HCT116 (cell line): ENCODE measurements at regions not wholly inside any gene's neighbourhood (a gene's known extent, or its start where the extent isn't known, plus 50 kb on each side); places are given as distances from the start of the nearest gene placed in this dataset.

ENCODE experiments used
- ATAC-seq: fragments of 200-7000 bp; cut with Tn5 transposase; 2 replicates; pipeline ENCODE4 v1.9.1; 2020; ENCODE audit warnings: mild to moderate bottlenecking, moderate library complexity
- BruUV-seq: library from RNA; stranded (reverse); fragments of 400-500 nt; replicated peaks from 2 replicates; lab custom pipeline; 2021; lab: Mats Ljungman, UMichigan
- CTCF ChIA-PET: fragments of 300-600 bp; sonication (Branson Sonifier 250); formaldehyde crosslinking; loops from one replicate; lab custom pipeline; 2021; ENCODE audit warnings: antibody characterized with exemption; lab: Charles Lee
- POLR2A ChIA-PET: fragments of 300-600, 350-600 bp; sonication (Branson Sonifier 250); formaldehyde crosslinking; loops from one replicate; lab custom pipeline; 2021; ENCODE audit warnings: antibody characterized with exemption; lab: Charles Lee
- RAD21 ChIA-PET, 2 experiments: fragments of 300-600 bp; sonication (Branson Sonifier 250); formaldehyde crosslinking; loops; one replicate each; lab custom pipeline; 2023; ENCODE audit warnings: low total read pairs in 2 of 2; ENCODE audit not compliant: uncharacterized antibody in 2 of 2, unreplicated experiment in 2 of 2, low non-redundant PET in 1 of 2; lab: Charles Lee
- DNase-seq: peaks from one replicate; pipeline ENCODE4 v3.0.0-alpha.2; 2010; ENCODE audit warnings: low read depth, low spot score
- H2AFZ ChIP-seq: fragments of 200-600 bp; shearing (Covaris generic), sonication (generic); 2 replicates; pipeline ENCODE4 v1.6.1; 2017; ENCODE audit warnings: low read depth, mixed run types, mixed read lengths, antibody characterized with exemption, low read length; ENCODE audit not compliant: poor library complexity, severe bottlenecking
- H3K27ac ChIP-seq: 2 replicates; pipeline ENCODE4 v1.5.1; 2012; ENCODE audit warnings: low read depth, low read length
- H3K27me3 ChIP-seq: fragments of 200-600 bp; sonication (generic); 2 replicates; pipeline ENCODE4 v1.6.1; 2016; ENCODE audit warnings: mixed run types, low read length, mixed read lengths; ENCODE audit not compliant: insufficient read depth
- H3K36me3 ChIP-seq, 2 experiments: fragments of 200-500 bp in 1 of 2; fragments of 200-600 bp in 1 of 2; sonication (Bioruptor generic) in 1 of 2; sonication (generic) in 1 of 2; 2 replicates each; pipeline versions ENCODE4 v1.5.1 to v1.6.1; 2014 to 2016; ENCODE audit warnings: low read length in 2 of 2, inconsistent platforms in 1 of 2, mixed read lengths in 1 of 2, mixed run types in 1 of 2; ENCODE audit not compliant: insufficient read depth in 2 of 2, control insufficient read depth in 1 of 2
- H3K4me1 ChIP-seq, 2 experiments: fragments of 200-600 bp in 1 of 2; sonication (generic) in 1 of 2; 2 replicates each; pipeline versions ENCODE4 v1.5.1 to v1.6.1; 2012 to 2017; ENCODE audit warnings: low read length in 2 of 2, inconsistent platforms in 1 of 2, mild to moderate bottlenecking in 1 of 2, mixed read lengths in 1 of 2, mixed run types in 1 of 2, moderate library complexity in 1 of 2; ENCODE audit not compliant: insufficient read depth in 2 of 2, control insufficient read depth in 1 of 2
- H3K4me2 ChIP-seq: fragments of 200-600 bp; sonication (generic); 2 replicates; pipeline ENCODE4 v1.6.1; 2017; ENCODE audit warnings: mixed run types, low read length, mixed read lengths
- H3K4me3 ChIP-seq, 2 experiments: fragments of 200-600 bp in 1 of 2; sonication (generic) in 1 of 2; replicated peaks in 1 of 2; 2 replicates each; pipeline ENCODE4 v1.5.1; 2011 to 2016; ENCODE audit warnings: low read length in 2 of 2, control low read depth in 1 of 2, low read depth in 1 of 2, mild to moderate bottlenecking in 1 of 2, mixed read lengths in 1 of 2, mixed run types in 1 of 2
- H3K79me2 ChIP-seq: fragments of 200-600 bp; sonication (generic); 2 replicates; pipeline ENCODE4 v1.6.1; 2017; ENCODE audit warnings: mild to moderate bottlenecking, mixed run types, low read length, moderate library complexity, mixed read lengths; ENCODE audit not compliant: insufficient read depth
- H3K9ac ChIP-seq: fragments of 200-600 bp; sonication (generic); 2 replicates; pipeline ENCODE4 v1.6.1; 2016; ENCODE audit warnings: low read length, mixed read lengths
- H3K9me2 ChIP-seq: fragments of 200-600 bp; sonication (generic), shearing (Covaris generic); 2 replicates; pipeline ENCODE4 v1.6.1; 2017; ENCODE audit warnings: mixed run types, mild to moderate bottlenecking, moderate library complexity; ENCODE audit not compliant: insufficient read depth
- H3K9me3 ChIP-seq, 2 experiments: fragments of 200-500 bp in 1 of 2; fragments of 200-600 bp in 1 of 2; sonication (Bioruptor generic) in 1 of 2; sonication (generic) in 1 of 2; 2 replicates each; pipeline ENCODE4 v1.6.1; 2014 to 2017; ENCODE audit warnings: low read length in 2 of 2, mixed read lengths in 2 of 2, inconsistent platforms in 1 of 2, low read depth in 1 of 2, mild to moderate bottlenecking in 1 of 2, mixed run types in 1 of 2, moderate library complexity in 1 of 2; ENCODE audit not compliant: control insufficient read depth in 1 of 2, insufficient read depth in 1 of 2
- H4K20me1 ChIP-seq: fragments of 200-600 bp; sonication (generic), shearing (Covaris generic); 2 replicates; pipeline ENCODE4 v1.6.1; 2017; ENCODE audit warnings: mixed run types, mild to moderate bottlenecking, moderate library complexity; ENCODE audit not compliant: insufficient read depth
- ATF3 ChIP-seq: IDR thresholded peaks from 2 replicates; pipeline ENCODE4 v1.6.1; 2012
- ELF1 ChIP-seq: IDR thresholded peaks from 2 replicates; pipeline ENCODE4 v1.6.1; 2012; ENCODE audit warnings: low read depth, borderline replicate concordance
- EZH2 ChIP-seq: fragments of 200-600 bp; sonication (generic); IDR thresholded peaks from 2 replicates; pipeline ENCODE4 v1.6.1; 2017; ENCODE audit warnings: antibody characterized with exemption, mixed run types
- POLR2AphosphoS5 ChIP-seq: IDR thresholded peaks from 2 replicates; pipeline ENCODE4 v1.6.1; 2011; ENCODE audit warnings: mild to moderate bottlenecking, low read depth, low read length, moderate library complexity
- SIN3A ChIP-seq: IDR thresholded peaks from 2 replicates; pipeline ENCODE4 v1.6.1; 2012; ENCODE audit warnings: low read depth
- TCF7L2 ChIP-seq: IDR thresholded peaks from 2 replicates; pipeline ENCODE4 v1.7.0; 2011; ENCODE audit warnings: borderline replicate concordance, inconsistent platforms; ENCODE audit not compliant: insufficient read depth, insufficient read length; ENCODE audit errors: extremely low read depth
- YY1 ChIP-seq: IDR thresholded peaks from 2 replicates; pipeline ENCODE4 v1.6.1; 2011; ENCODE audit warnings: low read length, low read depth, moderate library complexity, mild to moderate bottlenecking; ENCODE audit not compliant: insufficient replicate concordance; ENCODE audit errors: extremely low read depth
- ZNF274 ChIP-seq: fragments of 200-500 bp; sonication (Bioruptor generic); IDR thresholded peaks from 2 replicates; pipeline ENCODE4 v1.6.1; 2014; ENCODE audit warnings: mild to moderate bottlenecking, low read depth, low read length, inconsistent platforms
- intact Hi-C: fragments of 100-400 bp; cut with micrococcal nuclease; formaldehyde crosslinking; loops from 2 replicates; pipeline ENCODE4 v1.10.0; 2022
- TF ChIP-seq, protein P1 (sequence below): IDR thresholded peaks from 2 replicates; pipeline ENCODE4 v1.6.1; 2012
- TF ChIP-seq, protein P2 (sequence below): IDR thresholded peaks from 2 replicates; pipeline ENCODE4 v1.6.1; 2011; ENCODE audit warnings: mild to moderate bottlenecking, low read length, moderate library complexity; ENCODE audit not compliant: insufficient replicate concordance; ENCODE audit errors: extremely low read depth

DNA sequence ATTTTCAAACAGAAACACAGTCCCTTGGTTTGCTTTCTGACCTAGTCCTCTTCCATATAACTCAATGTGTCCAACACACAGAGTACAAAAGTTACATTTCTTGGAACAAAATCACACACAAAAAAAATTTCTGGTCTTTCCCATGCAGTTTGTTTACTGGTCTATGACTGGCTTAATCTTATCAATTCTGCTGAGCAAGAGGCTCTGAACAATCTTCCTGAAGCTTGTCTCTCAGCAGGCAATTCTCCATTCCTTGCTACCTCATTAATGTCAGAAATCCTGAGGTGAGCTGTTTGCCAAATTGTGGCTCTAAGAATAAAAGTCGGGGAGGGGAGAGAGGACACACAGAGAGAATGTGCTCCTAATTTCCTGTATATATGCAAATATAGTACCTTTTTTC is 423.6 kb downstream of the HLX start:
- RAD21 ChIA-PET = no interaction called here
- H3K4me2 ChIP-seq = no peak overlapping the region
- H3K9me2 ChIP-seq = no peaks in the 10 kb centered on the region
- H3K36me3 ChIP-seq = no peaks in the 10 kb centered on the region
- no peak overlapping the region for H3K4me3 ChIP-seq
- H3K79me2 ChIP-seq = no peaks in the 10 kb centered on the region
- no TSS peak for BruUV-seq
- CTCF ChIA-PET = no interaction called here
- H4K20me1 ChIP-seq = no peaks in the 10 kb centered on the region
- no peak for DNase-seq
- H3K27ac ChIP-seq = no peak overlapping the region
- H3K4me1 ChIP-seq = no peaks in the 10 kb centered on the region
- no peaks in the 10 kb centered on the region for H3K27me3 ChIP-seq
- POLR2A ChIA-PET = no interaction called here
- intact Hi-C loops = no loop called here
- H3K9me3 ChIP-seq = no peaks in the 10 kb centered on the region
- no peak for TF ChIP-seq POLR2AphosphoS5
- no peak for TF ChIP-seq YY1
- no peak for TF ChIP-seq ATF3
- no peak for TF ChIP-seq ZNF274
- TF ChIP-seq, protein P1, sequence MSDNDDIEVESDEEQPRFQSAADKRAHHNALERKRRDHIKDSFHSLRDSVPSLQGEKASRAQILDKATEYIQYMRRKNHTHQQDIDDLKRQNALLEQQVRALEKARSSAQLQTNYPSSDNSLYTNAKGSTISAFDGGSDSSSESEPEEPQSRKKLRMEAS = no peak
- TF ChIP-seq ELF1 = no peak
- TF ChIP-seq TCF7L2 = no peak
- no peak for TF ChIP-seq EZH2
- no peak overlapping the region for H2AFZ ChIP-seq
- H3K9ac ChIP-seq = no peak overlapping the region
- ATAC-seq = no peak

- no peaks in the 10 kb centered on the region for H3K36me3 ChIP-seq
- no peaks in the 10 kb centered on the region for H4K20me1 ChIP-seq
- H3K79me2 ChIP-seq = no peaks in the 10 kb centered on the region
- H3K9me3 ChIP-seq = no peaks in the 10 kb centered on the region
- no peak for ATAC-seq
- H3K4me1 ChIP-seq = no peaks in the 10 kb centered on the region
- intact Hi-C loops = no loop called here
- TF ChIP-seq, protein P2, sequence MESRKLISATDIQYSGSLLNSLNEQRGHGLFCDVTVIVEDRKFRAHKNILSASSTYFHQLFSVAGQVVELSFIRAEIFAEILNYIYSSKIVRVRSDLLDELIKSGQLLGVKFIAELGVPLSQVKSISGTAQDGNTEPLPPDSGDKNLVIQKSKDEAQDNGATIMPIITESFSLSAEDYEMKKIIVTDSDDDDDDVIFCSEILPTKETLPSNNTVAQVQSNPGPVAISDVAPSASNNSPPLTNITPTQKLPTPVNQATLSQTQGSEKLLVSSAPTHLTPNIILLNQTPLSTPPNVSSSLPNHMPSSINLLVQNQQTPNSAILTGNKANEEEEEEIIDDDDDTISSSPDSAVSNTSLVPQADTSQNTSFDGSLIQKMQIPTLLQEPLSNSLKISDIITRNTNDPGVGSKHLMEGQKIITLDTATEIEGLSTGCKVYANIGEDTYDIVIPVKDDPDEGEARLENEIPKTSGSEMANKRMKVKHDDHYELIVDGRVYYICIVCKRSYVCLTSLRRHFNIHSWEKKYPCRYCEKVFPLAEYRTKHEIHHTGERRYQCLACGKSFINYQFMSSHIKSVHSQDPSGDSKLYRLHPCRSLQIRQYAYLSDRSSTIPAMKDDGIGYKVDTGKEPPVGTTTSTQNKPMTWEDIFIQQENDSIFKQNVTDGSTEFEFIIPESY = no peak
- no peak for TF ChIP-seq SIN3A
- no peaks in the 10 kb centered on the region for H3K9me2 ChIP-seq
- no peak overlapping the region for H3K4me2 ChIP-seq
- H2AFZ ChIP-seq = no peak overlapping the region
- H3K27me3 ChIP-seq = no peaks in the 10 kb centered on the region
- ChIA-PET RAD21 (no interaction called here), POLR2A (no interaction called here), CTCF (no interaction called here)
- no peak overlapping the region for H3K4me3 ChIP-seq
- no peak overlapping the region for H3K9ac ChIP-seq
- DNase-seq = no peak
- H3K27ac ChIP-seq = no peak overlapping the region
- BruUV-seq = no TSS peak
Measured at GRCh38 chr1:221303623-221304022, 424.4 kb downstream of the HLX start.
